ENCODE measurements at regions not wholly inside any gene's neighbourhood (a gene's known extent, or its start where the extent isn't known, plus 50 kb on each side); places are given as distances from the start of the nearest gene placed in this dataset.
"Not testable (repeated sequence)": the region's sequence is repeated elsewhere in the genome, so short reads cannot be mapped to it uniquely, and the experiment has no call there.

GRCh38 chrX:35507701-35508100 lies 290.4 kb upstream of the MAGEB16 start:
- POLR2A ChIA-PET: no interaction called here
- no peaks in the 10 kb centered on the region for H3K27me3 Mint-ChIP-seq

GRCh38 chrX:35548003-35548402 lies 250.1 kb upstream of the MAGEB16 start:
- H3K36me3 Mint-ChIP-seq (ENCODE audit: low read depth); H3K4me1 Mint-ChIP-seq (ENCODE audit: low read depth); H3K27me3 Mint-ChIP-seq; H3K4me3 Mint-ChIP-seq; H3K27ac Mint-ChIP-seq; CTCF ChIA-PET; intact Hi-C loops (cut with micrococcal nuclease); ATAC-seq; H3K9me3 Mint-ChIP-seq; POLR2A ChIA-PET; DNase-seq: not testable (repeated sequence)

More at GRCh38 chrX:35507701-35508100, 290.4 kb upstream of the MAGEB16 start:
- intact Hi-C loops (cut with micrococcal nuclease): no loop called here
- Mint-ChIP-seq H3K4me1 (ENCODE audit: low read depth) (no peaks in the 10 kb centered on the region), H3K4me3 (no peak overlapping the region), H3K27ac (no peak overlapping the region), H3K36me3 (ENCODE audit: low read depth) (no peaks in the 10 kb centered on the region), H3K9me3 (no peaks in the 10 kb centered on the region)
- no peak for TF ChIP-seq CTCF (IDR thresholded peaks at IDR 0.05)
- CTCF ChIA-PET: no interaction called here
- ATAC-seq (no peak), DNase-seq (no peak)

- Mint-ChIP-seq H3K4me1 (ENCODE audit: low read depth) (no peaks in the 10 kb centered on the region), H3K27ac (no peak overlapping the region), H3K27me3 (no peaks in the 10 kb centered on the region), H3K9me3 (no peaks in the 10 kb centered on the region), H3K36me3 (ENCODE audit: low read depth) (no peaks in the 10 kb centered on the region), H3K4me3 (no peak overlapping the region)
- TF ChIP-seq CTCF (IDR thresholded peaks at IDR 0.05): no peak
- no peak for DNase-seq
- intact Hi-C loops (cut with micrococcal nuclease): no loop called here
- POLR2A ChIA-PET: no interaction called here
- CTCF ChIA-PET: no interaction called here
- ATAC-seq: no peak
These were observed 240.2 kb upstream of the MAGEB16 start for GRCh38 chrX:35557916-35558315.

GRCh38 chrX:35561985-35562384 lies 236.2 kb upstream of the MAGEB16 start:
- Mint-ChIP-seq H3K36me3 (ENCODE audit: low read depth) (no peaks in the 10 kb centered on the region), H3K27me3 (no peaks in the 10 kb centered on the region), H3K27ac (no peak overlapping the region), H3K9me3 (no peaks in the 10 kb centered on the region), H3K4me1 (ENCODE audit: low read depth) (no peaks in the 10 kb centered on the region), H3K4me3 (no peak overlapping the region)
- ATAC-seq: no peak
- no peak for TF ChIP-seq CTCF (IDR thresholded peaks at IDR 0.05)
- no peak for DNase-seq
- ChIA-PET POLR2A (no interaction called here), CTCF (no interaction called here)
- intact Hi-C loops (cut with micrococcal nuclease): no loop called here

GRCh38 chrX:35562395-35562794 lies 235.7 kb upstream of the MAGEB16 start:
- Mint-ChIP-seq H3K4me3 (no peak overlapping the region), H3K4me1 (ENCODE audit: low read depth) (no peaks in the 10 kb centered on the region), H3K27me3 (no peaks in the 10 kb centered on the region), H3K27ac (no peak overlapping the region), H3K9me3 (no peaks in the 10 kb centered on the region), H3K36me3 (ENCODE audit: low read depth) (no peaks in the 10 kb centered on the region)
- no peak for TF ChIP-seq CTCF (IDR thresholded peaks at IDR 0.05)
- DNase-seq (no peak), ATAC-seq (no peak)
- ChIA-PET POLR2A (no interaction called here), CTCF (no interaction called here)
- intact Hi-C loops (cut with micrococcal nuclease): no loop called here

- no peaks in the 10 kb centered on the region for H3K27me3 Mint-ChIP-seq
- intact Hi-C loops (cut with micrococcal nuclease): no loop called here
These were observed 207.9 kb upstream of the MAGEB16 start for GRCh38 chrX:35590210-35590609.

GRCh38 chrX:35611562-35611961 lies 186.6 kb upstream of the MAGEB16 start:
- H3K36me3 Mint-ChIP-seq (ENCODE audit: low read depth); ATAC-seq; H3K27me3 Mint-ChIP-seq; POLR2A ChIA-PET; intact Hi-C loops (cut with micrococcal nuclease); H3K27ac Mint-ChIP-seq; DNase-seq; CTCF ChIA-PET; H3K4me3 Mint-ChIP-seq; H3K4me1 Mint-ChIP-seq (ENCODE audit: low read depth); H3K9me3 Mint-ChIP-seq: not testable (repeated sequence)

More at GRCh38 chrX:35590210-35590609, 207.9 kb upstream of the MAGEB16 start:
- CTCF ChIA-PET: no interaction called here
- POLR2A ChIA-PET: no interaction called here
- no peak for TF ChIP-seq CTCF (IDR thresholded peaks at IDR 0.05)
- Mint-ChIP-seq H3K4me3 (no peak overlapping the region), H3K4me1 (ENCODE audit: low read depth) (no peaks in the 10 kb centered on the region), H3K9me3 (no peaks in the 10 kb centered on the region), H3K27ac (no peak overlapping the region), H3K36me3 (ENCODE audit: low read depth) (no peaks in the 10 kb centered on the region)
- ATAC-seq: no peak
- DNase-seq: no peak

Measured in activated CD8-positive, alpha-beta T cell treated with anti-CD3 and anti-CD28 coated beads for 36 hours (primary cell).